ENCODE measurements at regions not wholly inside any gene's neighbourhood (a gene's known extent, or its start where the extent isn't known, plus 50 kb on each side); places are given as distances from the start of the nearest gene placed in this dataset.

DNA sequence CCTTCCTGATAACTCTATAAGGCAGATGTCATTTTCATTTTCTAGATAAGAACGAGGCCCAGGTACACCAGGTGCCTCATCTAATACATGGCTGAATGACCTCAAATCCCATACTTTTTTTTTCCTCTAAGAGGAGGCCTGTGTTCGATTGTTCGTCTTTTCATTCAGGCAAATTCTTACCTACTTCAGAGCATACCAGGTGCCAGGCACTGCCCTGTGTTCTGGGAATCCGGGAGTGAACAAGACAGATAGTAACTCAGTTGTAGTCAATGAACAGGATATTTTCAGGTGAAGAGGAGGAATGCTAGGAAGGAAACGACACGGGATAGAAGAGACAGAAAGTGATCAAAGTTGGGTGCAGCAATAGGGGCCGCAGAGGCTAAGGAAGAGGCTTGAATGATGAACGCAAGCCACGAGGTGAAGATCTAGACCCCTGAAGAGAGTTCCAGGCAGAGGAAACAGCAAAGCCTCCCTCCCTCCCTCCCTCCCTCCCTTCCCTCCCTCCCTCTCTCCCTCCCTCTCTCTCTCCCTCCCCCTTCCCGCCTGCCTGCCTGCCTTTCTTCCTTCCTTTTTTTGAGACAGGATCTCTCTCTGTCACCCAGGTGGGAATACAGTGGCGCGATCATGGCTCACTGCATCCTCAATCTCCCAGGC lies 150.1 kb upstream of the ZNF217 start:
- TF ChIP-seq, protein P1, sequence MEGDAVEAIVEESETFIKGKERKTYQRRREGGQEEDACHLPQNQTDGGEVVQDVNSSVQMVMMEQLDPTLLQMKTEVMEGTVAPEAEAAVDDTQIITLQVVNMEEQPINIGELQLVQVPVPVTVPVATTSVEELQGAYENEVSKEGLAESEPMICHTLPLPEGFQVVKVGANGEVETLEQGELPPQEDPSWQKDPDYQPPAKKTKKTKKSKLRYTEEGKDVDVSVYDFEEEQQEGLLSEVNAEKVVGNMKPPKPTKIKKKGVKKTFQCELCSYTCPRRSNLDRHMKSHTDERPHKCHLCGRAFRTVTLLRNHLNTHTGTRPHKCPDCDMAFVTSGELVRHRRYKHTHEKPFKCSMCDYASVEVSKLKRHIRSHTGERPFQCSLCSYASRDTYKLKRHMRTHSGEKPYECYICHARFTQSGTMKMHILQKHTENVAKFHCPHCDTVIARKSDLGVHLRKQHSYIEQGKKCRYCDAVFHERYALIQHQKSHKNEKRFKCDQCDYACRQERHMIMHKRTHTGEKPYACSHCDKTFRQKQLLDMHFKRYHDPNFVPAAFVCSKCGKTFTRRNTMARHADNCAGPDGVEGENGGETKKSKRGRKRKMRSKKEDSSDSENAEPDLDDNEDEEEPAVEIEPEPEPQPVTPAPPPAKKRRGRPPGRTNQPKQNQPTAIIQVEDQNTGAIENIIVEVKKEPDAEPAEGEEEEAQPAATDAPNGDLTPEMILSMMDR (IDR thresholded peaks at IDR 0.05) = no peak
- no peak for TF ChIP-seq POLR2A (IDR thresholded peaks at IDR 0.05)

Measured in adrenal gland (tissue), 5 donors.